ENCODE measurements at regions not wholly inside any gene's neighbourhood (a gene's known extent, or its start where the extent isn't known, plus 50 kb on each side); places are given as distances from the start of the nearest gene placed in this dataset.

DNA sequence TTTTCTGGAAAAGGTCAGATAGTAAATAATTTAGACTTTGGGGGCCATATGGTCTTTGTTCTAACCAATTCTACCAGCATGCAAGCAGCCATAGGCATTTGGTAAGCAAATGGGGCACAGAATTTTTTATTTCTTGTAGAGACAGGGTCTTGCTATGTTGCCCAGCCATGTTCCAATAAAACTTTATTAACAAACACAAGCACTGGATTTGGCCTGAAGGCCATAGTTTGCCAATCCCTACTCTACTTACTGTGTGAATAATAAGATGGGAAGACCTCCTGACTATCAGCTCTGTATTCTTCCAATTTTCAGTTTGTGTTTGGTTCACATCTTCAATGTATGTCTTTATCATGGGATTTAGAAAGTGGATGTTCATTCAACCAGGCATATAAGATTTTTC is 53.0 kb upstream of the SERP2 start (continued):
- TF ChIP-seq, protein P1, sequence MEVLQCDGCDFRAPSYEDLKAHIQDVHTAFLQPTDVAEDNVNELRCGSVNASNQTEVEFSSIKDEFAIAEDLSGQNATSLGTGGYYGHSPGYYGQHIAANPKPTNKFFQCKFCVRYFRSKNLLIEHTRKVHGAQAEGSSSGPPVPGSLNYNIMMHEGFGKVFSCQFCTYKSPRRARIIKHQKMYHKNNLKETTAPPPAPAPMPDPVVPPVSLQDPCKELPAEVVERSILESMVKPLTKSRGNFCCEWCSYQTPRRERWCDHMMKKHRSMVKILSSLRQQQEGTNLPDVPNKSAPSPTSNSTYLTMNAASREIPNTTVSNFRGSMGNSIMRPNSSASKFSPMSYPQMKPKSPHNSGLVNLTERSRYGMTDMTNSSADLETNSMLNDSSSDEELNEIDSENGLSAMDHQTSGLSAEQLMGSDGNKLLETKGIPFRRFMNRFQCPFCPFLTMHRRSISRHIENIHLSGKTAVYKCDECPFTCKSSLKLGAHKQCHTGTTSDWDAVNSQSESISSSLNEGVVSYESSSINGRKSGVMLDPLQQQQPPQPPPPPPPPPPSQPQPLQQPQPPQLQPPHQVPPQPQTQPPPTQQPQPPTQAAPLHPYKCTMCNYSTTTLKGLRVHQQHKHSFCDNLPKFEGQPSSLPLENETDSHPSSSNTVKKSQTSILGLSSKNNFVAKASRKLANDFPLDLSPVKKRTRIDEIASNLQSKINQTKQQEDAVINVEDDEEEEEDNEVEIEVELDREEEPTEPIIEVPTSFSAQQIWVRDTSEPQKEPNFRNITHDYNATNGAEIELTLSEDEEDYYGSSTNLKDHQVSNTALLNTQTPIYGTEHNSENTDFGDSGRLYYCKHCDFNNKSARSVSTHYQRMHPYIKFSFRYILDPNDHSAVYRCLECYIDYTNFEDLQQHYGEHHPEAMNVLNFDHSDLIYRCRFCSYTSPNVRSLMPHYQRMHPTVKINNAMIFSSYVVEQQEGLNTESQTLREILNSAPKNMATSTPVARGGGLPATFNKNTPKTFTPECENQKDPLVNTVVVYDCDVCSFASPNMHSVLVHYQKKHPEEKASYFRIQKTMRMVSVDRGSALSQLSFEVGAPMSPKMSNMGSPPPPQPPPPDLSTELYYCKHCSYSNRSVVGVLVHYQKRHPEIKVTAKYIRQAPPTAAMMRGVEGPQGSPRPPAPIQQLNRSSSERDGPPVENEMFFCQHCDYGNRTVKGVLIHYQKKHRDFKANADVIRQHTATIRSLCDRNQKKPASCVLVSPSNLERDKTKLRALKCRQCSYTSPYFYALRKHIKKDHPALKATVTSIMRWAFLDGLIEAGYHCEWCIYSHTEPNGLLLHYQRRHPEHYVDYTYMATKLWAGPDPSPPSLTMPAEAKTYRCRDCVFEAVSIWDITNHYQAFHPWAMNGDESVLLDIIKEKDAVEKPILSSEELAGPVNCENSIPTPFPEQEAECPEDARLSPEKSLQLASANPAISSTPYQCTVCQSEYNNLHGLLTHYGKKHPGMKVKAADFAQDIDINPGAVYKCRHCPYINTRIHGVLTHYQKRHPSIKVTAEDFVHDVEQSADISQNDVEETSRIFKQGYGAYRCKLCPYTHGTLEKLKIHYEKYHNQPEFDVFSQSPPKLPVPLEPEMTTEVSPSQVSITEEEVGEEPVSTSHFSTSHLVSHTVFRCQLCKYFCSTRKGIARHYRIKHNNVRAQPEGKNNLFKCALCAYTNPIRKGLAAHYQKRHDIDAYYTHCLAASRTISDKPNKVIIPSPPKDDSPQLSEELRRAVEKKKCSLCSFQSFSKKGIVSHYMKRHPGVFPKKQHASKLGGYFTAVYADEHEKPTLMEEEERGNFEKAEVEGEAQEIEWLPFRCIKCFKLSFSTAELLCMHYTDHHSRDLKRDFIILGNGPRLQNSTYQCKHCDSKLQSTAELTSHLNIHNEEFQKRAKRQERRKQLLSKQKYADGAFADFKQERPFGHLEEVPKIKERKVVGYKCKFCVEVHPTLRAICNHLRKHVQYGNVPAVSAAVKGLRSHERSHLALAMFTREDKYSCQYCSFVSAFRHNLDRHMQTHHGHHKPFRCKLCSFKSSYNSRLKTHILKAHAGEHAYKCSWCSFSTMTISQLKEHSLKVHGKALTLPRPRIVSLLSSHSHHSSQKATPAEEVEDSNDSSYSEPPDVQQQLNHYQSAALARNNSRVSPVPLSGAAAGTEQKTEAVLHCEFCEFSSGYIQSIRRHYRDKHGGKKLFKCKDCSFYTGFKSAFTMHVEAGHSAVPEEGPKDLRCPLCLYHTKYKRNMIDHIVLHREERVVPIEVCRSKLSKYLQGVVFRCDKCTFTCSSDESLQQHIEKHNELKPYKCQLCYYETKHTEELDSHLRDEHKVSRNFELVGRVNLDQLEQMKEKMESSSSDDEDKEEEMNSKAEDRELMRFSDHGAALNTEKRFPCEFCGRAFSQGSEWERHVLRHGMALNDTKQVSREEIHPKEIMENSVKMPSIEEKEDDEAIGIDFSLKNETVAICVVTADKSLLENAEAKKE (CRISPR knock-in tag; IDR thresholded peaks at IDR 0.05) = no peak
- TF ChIP-seq CREB1 (CRISPR knock-in tag; IDR thresholded peaks at IDR 0.05; ENCODE audit: low read depth) = no peak

DNA sequence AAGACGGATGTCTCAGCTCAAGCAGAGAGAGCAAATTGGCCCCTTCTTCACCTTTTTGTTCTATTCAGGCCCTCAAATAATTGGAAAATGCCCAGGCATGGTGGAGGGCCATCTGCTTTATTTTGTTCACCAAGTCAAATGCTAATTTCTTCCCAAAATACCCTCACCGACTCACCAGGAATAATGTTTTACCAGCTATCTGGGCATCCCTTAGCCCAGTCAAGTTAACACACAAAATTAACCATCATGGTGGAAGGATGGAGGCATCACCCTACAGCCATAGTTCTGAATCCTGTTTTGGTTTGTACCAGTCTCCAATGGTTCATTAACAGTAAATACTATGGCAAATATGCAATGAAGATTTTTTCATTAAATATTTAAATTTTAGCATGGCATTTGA is 51.7 kb upstream of the SERP2 start:
- Histone ChIP-seq H3F3A (replicated peaks; ENCODE audit: low read depth) (no peaks in the 10 kb centered on the region), H3K79me2 (replicated peaks; ENCODE audit: insufficient read depth) (no peaks in the 10 kb centered on the region), H3K4me2 (no peak overlapping the region), H3K9me2 (ENCODE audit: insufficient read depth) (peaks cover 7% of the 10 kb centered on the region; the same call in 1 of the 2 replicates), H2AFZ (no peak overlapping the region), H4K20me1 (replicated peaks; ENCODE audit: insufficient read depth) (no peaks in the 10 kb centered on the region), H3K4me3 (no peak overlapping the region), H3K4me1 (ENCODE audit: insufficient read depth) (no peaks in the 10 kb centered on the region), H3K36me3 (ENCODE audit: insufficient read depth) (no peaks in the 10 kb centered on the region), H3K27me3 (ENCODE audit: insufficient read depth) (no peaks in the 10 kb centered on the region), H3K27ac (ENCODE audit: low read depth) (no peak overlapping the region)
- no peaks in the 10 kb centered on the region for H3K4me1 Mint-ChIP-seq
- no peaks in the 10 kb centered on the region for H3K27me3 Mint-ChIP-seq (ENCODE audit: insufficient read depth, low read depth, poor library complexity)
- DNase-seq (ENCODE audit: low spot score) (no peak), ATAC-seq (no peak)
- no peak overlapping the region for H3K27ac Mint-ChIP-seq
- H3K4me3 Mint-ChIP-seq = no peak overlapping the region
- peaks cover 7% of the 10 kb centered on the region; the same call in 1 of the 3 replicates for H3K9me3 Mint-ChIP-seq
- H3K36me3 Mint-ChIP-seq (ENCODE audit: low read depth) = no peaks in the 10 kb centered on the region
- TF ChIP-seq POLR2AphosphoS5 (IDR thresholded peaks at IDR 0.05; ENCODE audit: low read depth) = no peak
- TF ChIP-seq, protein P2, sequence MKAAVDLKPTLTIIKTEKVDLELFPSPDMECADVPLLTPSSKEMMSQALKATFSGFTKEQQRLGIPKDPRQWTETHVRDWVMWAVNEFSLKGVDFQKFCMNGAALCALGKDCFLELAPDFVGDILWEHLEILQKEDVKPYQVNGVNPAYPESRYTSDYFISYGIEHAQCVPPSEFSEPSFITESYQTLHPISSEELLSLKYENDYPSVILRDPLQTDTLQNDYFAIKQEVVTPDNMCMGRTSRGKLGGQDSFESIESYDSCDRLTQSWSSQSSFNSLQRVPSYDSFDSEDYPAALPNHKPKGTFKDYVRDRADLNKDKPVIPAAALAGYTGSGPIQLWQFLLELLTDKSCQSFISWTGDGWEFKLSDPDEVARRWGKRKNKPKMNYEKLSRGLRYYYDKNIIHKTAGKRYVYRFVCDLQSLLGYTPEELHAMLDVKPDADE (IDR thresholded peaks at IDR 0.05) = no peak
- TF ChIP-seq, protein P3, sequence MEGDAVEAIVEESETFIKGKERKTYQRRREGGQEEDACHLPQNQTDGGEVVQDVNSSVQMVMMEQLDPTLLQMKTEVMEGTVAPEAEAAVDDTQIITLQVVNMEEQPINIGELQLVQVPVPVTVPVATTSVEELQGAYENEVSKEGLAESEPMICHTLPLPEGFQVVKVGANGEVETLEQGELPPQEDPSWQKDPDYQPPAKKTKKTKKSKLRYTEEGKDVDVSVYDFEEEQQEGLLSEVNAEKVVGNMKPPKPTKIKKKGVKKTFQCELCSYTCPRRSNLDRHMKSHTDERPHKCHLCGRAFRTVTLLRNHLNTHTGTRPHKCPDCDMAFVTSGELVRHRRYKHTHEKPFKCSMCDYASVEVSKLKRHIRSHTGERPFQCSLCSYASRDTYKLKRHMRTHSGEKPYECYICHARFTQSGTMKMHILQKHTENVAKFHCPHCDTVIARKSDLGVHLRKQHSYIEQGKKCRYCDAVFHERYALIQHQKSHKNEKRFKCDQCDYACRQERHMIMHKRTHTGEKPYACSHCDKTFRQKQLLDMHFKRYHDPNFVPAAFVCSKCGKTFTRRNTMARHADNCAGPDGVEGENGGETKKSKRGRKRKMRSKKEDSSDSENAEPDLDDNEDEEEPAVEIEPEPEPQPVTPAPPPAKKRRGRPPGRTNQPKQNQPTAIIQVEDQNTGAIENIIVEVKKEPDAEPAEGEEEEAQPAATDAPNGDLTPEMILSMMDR (conservative IDR thresholded peaks at IDR 0.05; ENCODE audit: low read depth in 2 of 2) = no peak
- no peak for TF ChIP-seq EZH2 (IDR thresholded peaks at IDR 0.05; ENCODE audit: low read depth, unreplicated experiment)
- no peak for TF ChIP-seq CREB1 (CRISPR knock-in tag; IDR thresholded peaks at IDR 0.05; ENCODE audit: low read depth)
- TF ChIP-seq, protein P1 (CRISPR knock-in tag; IDR thresholded peaks at IDR 0.05) = no peak
- no peak for TF ChIP-seq JUNB (IDR thresholded peaks at IDR 0.05; ENCODE audit: unreplicated experiment)
